DND-41 (cell line): ENCODE measurements at regions not wholly inside any gene's neighbourhood (a gene's known extent, or its start where the extent isn't known, plus 50 kb on each side); places are given as distances from the start of the nearest gene placed in this dataset.

Source experiments
- ATAC-seq: fragments of 200-7000 bp; cut with Tn5 transposase; 3 replicates; pipeline ENCODE4 v1.9.1; 2021; ENCODE audit warnings: low read depth; ENCODE audit not compliant: insufficient read depth
- DNase-seq: peaks from one replicate; pipeline ENCODE4 v3.0.0-alpha.2; 2020
- H2AFZ ChIP-seq: 2 replicates; pipeline ENCODE4 v1.6.0; 2012; ENCODE audit warnings: low read depth, low read length
- H3K27ac ChIP-seq: 2 replicates; pipeline ENCODE4 v1.5.1; 2012; ENCODE audit warnings: low read length, inconsistent platforms
- H3K27me3 ChIP-seq: fragments of 200-600 bp; sonication (generic); 2 replicates; pipeline ENCODE4 v1.6.0; 2012; ENCODE audit warnings: low read length, mild to moderate bottlenecking, inconsistent platforms; ENCODE audit not compliant: insufficient read depth, poor library complexity
- H3K36me3 ChIP-seq: 2 replicates; pipeline ENCODE4 v1.5.1; 2012; ENCODE audit warnings: low read length, inconsistent platforms; ENCODE audit not compliant: insufficient read depth
- H3K4me1 ChIP-seq: 2 replicates; pipeline ENCODE4 v1.5.1; 2012; ENCODE audit warnings: mild to moderate bottlenecking, low read length; ENCODE audit not compliant: insufficient read depth
- H3K4me2 ChIP-seq: 2 replicates; pipeline ENCODE4 v1.6.0; 2012; ENCODE audit warnings: mild to moderate bottlenecking, moderate library complexity, low read length, inconsistent platforms; ENCODE audit not compliant: insufficient read depth
- H3K4me3 ChIP-seq, 2 experiments: fragments of 200-600 bp in 1 of 2; shearing (Covaris generic) in 1 of 2; 2 replicates each; pipeline ENCODE4 v1.5.1; 2012 to 2016; ENCODE audit warnings: inconsistent platforms in 2 of 2, low read length in 2 of 2, mild to moderate bottlenecking in 2 of 2, low read depth in 1 of 2, moderate library complexity in 1 of 2
- H3K79me2 ChIP-seq: 2 replicates; pipeline ENCODE4 v1.6.0; 2012; ENCODE audit warnings: low read length, inconsistent platforms; ENCODE audit not compliant: insufficient read depth
- H3K9ac ChIP-seq: 2 replicates; pipeline ENCODE4 v1.6.0; 2012; ENCODE audit warnings: low read depth, mild to moderate bottlenecking, inconsistent platforms, low read length, moderate library complexity
- H3K9me3 ChIP-seq: 2 replicates; pipeline ENCODE4 v1.5.1; 2012; ENCODE audit warnings: low read length, moderate library complexity, mild to moderate bottlenecking, inconsistent platforms; ENCODE audit not compliant: insufficient read depth, severe bottlenecking
- H4K20me1 ChIP-seq: 2 replicates; pipeline ENCODE4 v1.6.0; 2012; ENCODE audit warnings: low read length; ENCODE audit not compliant: insufficient read depth
- EZH2 ChIP-seq: IDR thresholded peaks from 3 replicates; pipeline ENCODE4 v1.6.1; 2012; ENCODE audit warnings: borderline replicate concordance, low read depth, mild to moderate bottlenecking, moderate library complexity, low read length, inconsistent platforms; ENCODE audit not compliant: severe bottlenecking
- TF ChIP-seq, protein P1 (sequence below): IDR thresholded peaks from 2 replicates; pipeline ENCODE4 v1.5.1; 2012; ENCODE audit warnings: borderline replicate concordance, low read length, moderate library complexity, mild to moderate bottlenecking; ENCODE audit not compliant: poor library complexity, severe bottlenecking; ENCODE audit errors: extremely low read depth

DNA sequence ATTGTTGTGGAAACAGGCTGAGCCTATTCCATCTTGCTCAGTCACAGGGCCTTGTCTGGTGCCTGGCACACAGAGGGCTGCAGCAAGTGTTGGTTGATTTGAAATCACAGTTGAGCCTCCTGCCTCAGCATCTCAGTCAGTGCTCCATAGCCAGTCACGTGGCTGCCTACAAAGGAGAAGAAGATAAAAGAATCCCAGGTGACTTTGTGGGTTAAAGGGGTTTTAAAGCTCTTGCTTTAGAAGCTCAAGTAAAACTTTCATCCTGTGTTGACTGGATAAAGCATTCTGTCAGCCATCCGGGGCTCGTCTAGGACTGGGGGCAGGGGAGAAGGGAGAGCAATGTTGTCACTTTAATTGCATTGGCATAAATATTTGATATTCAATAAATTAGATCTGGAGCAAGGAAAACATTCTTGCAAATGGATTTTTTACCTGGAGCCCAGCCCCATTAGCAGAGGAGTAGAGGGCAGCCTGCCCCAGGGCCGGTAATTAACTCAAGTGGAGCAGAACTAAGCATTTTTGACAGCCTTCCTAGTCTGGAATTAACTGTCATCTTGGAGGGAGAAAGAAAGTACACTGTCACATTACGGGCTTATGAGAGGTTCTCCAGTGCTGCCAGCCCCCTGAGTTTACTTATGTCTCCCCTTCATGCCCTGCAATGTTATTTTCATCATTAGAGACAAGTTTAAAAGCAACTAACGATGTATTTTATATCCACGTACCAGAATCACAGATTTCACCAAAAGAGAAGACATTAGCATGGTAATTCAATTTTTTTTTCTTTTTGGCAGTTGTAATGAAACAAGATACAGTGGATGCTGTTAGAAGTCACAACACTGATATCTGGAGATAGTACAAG is 71.7 kb upstream of the GTSF1L start:
- no peak overlapping the region for H2AFZ ChIP-seq
- TF ChIP-seq, protein P1, sequence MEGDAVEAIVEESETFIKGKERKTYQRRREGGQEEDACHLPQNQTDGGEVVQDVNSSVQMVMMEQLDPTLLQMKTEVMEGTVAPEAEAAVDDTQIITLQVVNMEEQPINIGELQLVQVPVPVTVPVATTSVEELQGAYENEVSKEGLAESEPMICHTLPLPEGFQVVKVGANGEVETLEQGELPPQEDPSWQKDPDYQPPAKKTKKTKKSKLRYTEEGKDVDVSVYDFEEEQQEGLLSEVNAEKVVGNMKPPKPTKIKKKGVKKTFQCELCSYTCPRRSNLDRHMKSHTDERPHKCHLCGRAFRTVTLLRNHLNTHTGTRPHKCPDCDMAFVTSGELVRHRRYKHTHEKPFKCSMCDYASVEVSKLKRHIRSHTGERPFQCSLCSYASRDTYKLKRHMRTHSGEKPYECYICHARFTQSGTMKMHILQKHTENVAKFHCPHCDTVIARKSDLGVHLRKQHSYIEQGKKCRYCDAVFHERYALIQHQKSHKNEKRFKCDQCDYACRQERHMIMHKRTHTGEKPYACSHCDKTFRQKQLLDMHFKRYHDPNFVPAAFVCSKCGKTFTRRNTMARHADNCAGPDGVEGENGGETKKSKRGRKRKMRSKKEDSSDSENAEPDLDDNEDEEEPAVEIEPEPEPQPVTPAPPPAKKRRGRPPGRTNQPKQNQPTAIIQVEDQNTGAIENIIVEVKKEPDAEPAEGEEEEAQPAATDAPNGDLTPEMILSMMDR: no peak
- TF ChIP-seq EZH2: no peak

DNA sequence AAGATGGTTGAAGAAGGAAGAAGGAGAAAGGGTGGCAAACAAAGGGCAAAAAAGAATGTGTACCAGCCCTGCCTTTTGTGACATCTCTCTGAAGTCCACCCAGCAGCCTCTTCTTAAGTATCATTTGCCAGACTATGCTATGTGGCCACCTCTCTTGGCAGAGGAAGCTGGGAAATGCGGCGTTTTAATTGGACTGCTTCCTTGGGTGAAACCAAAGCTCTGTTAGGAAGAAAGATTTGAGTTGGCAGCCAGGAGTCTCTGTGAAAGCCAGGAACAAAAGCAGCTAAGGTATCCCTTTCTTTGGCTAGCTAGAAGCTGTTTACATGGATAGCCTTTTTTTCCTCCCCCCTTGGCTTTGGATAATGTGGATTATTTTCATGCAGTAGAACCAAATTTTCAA is 67.5 kb upstream of the GTSF1L start:
- Histone ChIP-seq H3K9ac (no peak overlapping the region), H3K4me1 (no peaks in the 10 kb centered on the region), H3K9me3 (no peaks in the 10 kb centered on the region), H3K79me2 (no peaks in the 10 kb centered on the region), H3K27ac (no peak overlapping the region), H2AFZ (no peak overlapping the region), H3K27me3 (no peaks in the 10 kb centered on the region), H4K20me1 (0 out of 2 replicates have a peak, but pooled peaks cover 3% of the 10 kb centered on the region), H3K4me3 (no peak overlapping the region), H3K4me2 (no peak overlapping the region), H3K36me3 (no peaks in the 10 kb centered on the region)
- ATAC-seq (no peak), DNase-seq (no peak)
- TF ChIP-seq, protein P1: no peak
- no peak for TF ChIP-seq EZH2

More for the DNA sequence above, 71.7 kb upstream of the GTSF1L start:
- Histone ChIP-seq H3K9ac (no peak overlapping the region), H3K4me2 (no peak overlapping the region), H3K4me1 (0 out of 2 replicates have a peak, but pooled peaks cover 6% of the 10 kb centered on the region), H3K27me3 (no peaks in the 10 kb centered on the region), H3K9me3 (peaks cover under 1% of the 10 kb centered on the region), H4K20me1 (0 out of 2 replicates have a peak, but pooled peaks cover 3% of the 10 kb centered on the region), H3K79me2 (no peaks in the 10 kb centered on the region), H3K27ac (no peak overlapping the region), H3K36me3 (no peaks in the 10 kb centered on the region), H3K4me3 (no peak overlapping the region)
- ATAC-seq: peak; percentile 39; the same call in 2 of the 3 replicates
- peak; percentile 44 for DNase-seq

DNA sequence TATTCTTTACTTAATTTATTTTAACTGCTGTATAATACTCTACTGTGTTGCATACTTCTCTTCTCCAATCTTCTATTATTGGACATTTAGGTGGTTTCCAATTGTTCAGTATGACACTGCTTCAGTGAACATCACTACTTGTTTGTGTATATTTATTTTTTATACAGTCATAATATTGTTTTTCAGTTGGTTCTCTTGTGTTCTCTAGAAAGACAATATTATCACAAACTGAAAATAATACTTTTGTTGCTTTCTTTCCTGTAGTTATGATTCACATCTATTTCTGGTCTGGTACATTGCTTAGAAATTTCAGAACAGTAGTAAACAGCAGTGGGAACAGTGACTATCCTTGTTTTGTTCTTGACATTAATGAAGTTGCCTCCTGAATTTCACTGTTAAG is 62.8 kb upstream of the GTSF1L start:
- H3K4me1 ChIP-seq: peaks cover 9% of the 10 kb centered on the region; the same call in 1 of the 2 replicates
- ATAC-seq: no peak

More for the DNA sequence above, 62.8 kb upstream of the GTSF1L start:
- no peaks in the 10 kb centered on the region for H3K36me3 ChIP-seq
- H4K20me1 ChIP-seq: no peaks in the 10 kb centered on the region
- H3K9me3 ChIP-seq: no peaks in the 10 kb centered on the region
- no peak for DNase-seq
- H3K4me3 ChIP-seq: no peak overlapping the region
- no peaks in the 10 kb centered on the region for H3K27me3 ChIP-seq
- H2AFZ ChIP-seq: no peak overlapping the region
- no peak for TF ChIP-seq EZH2
- TF ChIP-seq, protein P1: no peak
- H3K4me2 ChIP-seq: no peak overlapping the region
- H3K79me2 ChIP-seq: no peaks in the 10 kb centered on the region
- H3K27ac ChIP-seq: no peak overlapping the region
- H3K9ac ChIP-seq: no peak overlapping the region
